ENCODE measurements at regions not wholly inside any gene's neighbourhood (a gene's known extent, or its start where the extent isn't known, plus 50 kb on each side); places are given as distances from the start of the nearest gene placed in this dataset.
"Not testable (repeated sequence)": the region's sequence is repeated elsewhere in the genome, so short reads cannot be mapped to it uniquely, and the experiment has no call there.

- not testable (repeated sequence) for DNase-seq (ENCODE audit: low read depth); H3K4me3 ChIP-seq (ENCODE audit: low read depth, low read length)
These were observed 217.0 kb downstream of the ATP6V0E2 start for GRCh38 chr7:150090776-150091175.

- not testable (repeated sequence) for H3K4me3 ChIP-seq (ENCODE audit: low read depth, low read length); DNase-seq (ENCODE audit: low read depth)
These were observed 220.1 kb downstream of the ATP6V0E2 start for GRCh38 chr7:150093897-150094296.

DNA sequence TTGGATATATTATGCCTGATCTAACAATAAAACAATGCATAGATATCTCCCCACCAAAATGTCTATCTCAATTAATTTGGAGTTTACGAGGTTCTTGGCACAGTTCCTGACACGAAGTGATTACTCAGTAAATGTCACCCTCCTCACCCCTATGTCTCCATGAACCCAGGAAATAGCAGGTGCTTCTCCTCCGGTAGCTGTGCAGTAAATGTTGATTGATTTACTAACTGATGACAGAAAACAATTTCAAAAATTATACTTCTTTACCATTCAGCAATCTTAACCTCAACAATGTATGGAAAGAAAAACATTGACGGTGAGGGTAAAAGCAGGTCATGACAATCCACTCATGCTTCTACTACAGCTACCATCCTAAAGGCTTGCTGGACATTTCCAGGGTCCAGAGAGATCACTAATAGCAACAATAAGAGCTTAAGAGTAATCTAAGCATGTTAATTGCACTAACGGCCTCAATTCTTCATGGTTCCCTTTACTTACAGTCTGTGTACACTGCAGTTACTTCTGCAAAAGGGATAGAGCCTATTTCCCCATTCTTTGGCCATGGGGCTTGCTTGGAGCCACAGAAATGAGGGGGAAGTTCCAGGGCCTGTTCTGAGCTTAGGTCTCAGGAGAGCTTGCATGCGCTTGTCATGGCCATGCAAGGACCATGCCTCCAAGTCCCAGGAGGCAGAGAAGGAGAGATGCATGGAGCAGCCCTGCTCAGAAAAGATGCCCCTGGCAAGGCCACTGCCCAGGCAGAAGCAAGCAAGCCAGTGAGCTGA, 222.6 kb downstream of the ATP6V0E2 start:
- not testable (repeated sequence) for H3K4me3 ChIP-seq (ENCODE audit: low read depth, low read length); DNase-seq (ENCODE audit: low read depth)

DNA sequence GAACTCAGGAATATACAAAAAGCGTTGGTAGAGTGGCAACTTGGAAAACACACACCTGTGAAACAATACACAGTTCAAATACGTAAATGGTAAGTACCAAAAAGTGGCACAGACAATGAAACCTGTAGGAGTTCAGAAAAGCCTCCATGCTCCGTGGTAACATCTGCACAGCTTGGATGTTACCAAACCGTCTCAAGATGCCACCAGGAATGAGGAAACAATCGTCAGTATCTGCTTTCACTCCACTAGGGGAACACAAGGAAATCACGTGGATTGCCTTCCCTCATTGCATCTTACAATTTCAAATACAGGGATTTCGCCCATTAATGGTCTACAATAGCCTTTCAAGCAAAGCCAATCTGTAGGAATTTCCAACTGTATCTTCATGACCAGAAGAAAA, 224.6 kb upstream of the LRRC61 start:
- DNase-seq (ENCODE audit: low read depth); H3K4me3 ChIP-seq (ENCODE audit: low read depth, low read length): not testable (repeated sequence)

- DNase-seq (ENCODE audit: low read depth); H3K4me3 ChIP-seq (ENCODE audit: low read depth, low read length): not testable (repeated sequence)
These were observed 221.9 kb upstream of the LRRC61 start for GRCh38 chr7:150101282-150101681.

GRCh38 chr7:150107283-150107682, 215.9 kb upstream of the LRRC61 start:
- DNase-seq (ENCODE audit: low read depth), result not testable (repeated sequence)

GRCh38 chr7:150110375-150110820, 212.8 kb upstream of the LRRC61 start:
- not testable (repeated sequence) for H3K4me3 ChIP-seq (ENCODE audit: low read depth, low read length); DNase-seq (ENCODE audit: low read depth)

More at GRCh38 chr7:150107283-150107682, 215.9 kb upstream of the LRRC61 start:
- H3K4me3 ChIP-seq (ENCODE audit: low read depth, low read length), result not testable (repeated sequence)

DNA sequence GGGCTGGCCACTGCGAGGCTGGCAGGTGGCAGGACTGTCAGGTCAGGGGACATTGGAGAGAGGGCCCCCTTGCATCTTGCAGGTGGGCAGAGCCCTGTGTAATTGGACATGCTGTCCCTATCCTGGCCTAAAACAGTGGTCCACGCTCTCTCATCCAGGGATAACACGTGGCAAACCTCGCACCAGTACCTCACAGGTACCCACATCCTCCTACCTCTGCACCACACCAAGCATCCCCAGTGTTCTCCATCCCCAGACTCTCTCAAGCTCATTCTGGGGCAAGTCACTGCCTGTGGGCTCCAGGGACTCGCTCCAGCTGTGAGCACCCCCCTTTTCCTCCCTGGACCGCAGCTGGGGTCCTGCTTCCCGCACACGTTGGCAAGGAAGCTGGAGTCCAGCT, 212.3 kb upstream of the LRRC61 start:
- DNase-seq (ENCODE audit: low read depth); H3K4me3 ChIP-seq (ENCODE audit: low read depth, low read length): not testable (repeated sequence)

- not testable (repeated sequence) for DNase-seq (ENCODE audit: low read depth); H3K4me3 ChIP-seq (ENCODE audit: low read depth, low read length)
These were observed 211.6 kb upstream of the LRRC61 start for GRCh38 chr7:150111373-150112139.

GRCh38 chr7:150113301-150113700, 209.9 kb upstream of the LRRC61 start:
- H3K4me3 ChIP-seq (ENCODE audit: low read depth, low read length); DNase-seq (ENCODE audit: low read depth): not testable (repeated sequence)

DNA sequence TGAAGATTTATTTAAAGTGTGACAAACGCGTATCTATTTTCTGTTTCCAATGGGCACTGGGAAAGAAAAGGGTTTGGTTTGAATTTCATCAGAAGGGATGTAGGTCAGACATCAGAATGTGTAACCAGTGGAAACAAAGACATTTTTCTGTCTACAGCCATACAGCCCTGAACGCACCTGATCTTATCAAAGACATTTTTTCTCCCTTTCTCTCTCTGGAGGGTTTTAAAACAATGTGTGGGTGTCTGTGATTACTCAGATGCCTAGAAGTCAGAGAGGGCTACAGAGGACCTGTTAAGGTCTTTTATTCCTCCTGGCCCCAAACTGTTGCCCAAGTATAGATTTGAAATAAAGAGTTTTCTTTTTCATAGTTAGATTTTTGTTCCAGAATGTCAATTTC, 208.6 kb upstream of the LRRC61 start:
- H3K4me3 ChIP-seq (ENCODE audit: low read depth, low read length); DNase-seq (ENCODE audit: low read depth): not testable (repeated sequence)

DNA sequence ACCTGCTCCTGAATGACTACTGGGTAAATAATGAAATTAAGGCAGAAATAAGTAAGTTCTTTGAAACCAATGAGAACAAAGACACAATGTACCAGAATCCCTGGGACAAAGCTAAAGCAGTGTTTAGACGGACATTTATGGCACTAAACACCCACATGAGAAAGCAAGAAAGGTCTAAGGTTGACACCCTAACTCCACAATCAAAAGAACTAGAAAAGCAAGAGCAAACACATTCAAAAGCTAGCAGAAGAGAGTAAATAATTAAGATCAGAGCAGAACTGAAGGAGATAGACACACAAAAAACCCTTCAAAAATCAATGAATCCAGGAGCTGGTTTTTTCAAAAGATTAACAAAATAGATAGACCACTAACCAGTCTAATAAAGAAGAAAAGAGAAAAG, 203.2 kb upstream of the LRRC61 start:
- DNase-seq (ENCODE audit: low read depth), result not testable (repeated sequence)

GRCh38 chr7:150125831-150126230, 197.3 kb upstream of the LRRC61 start:
- not testable (repeated sequence) for DNase-seq (ENCODE audit: low read depth); H3K4me3 ChIP-seq (ENCODE audit: low read depth, low read length)

More for the DNA sequence above, 203.2 kb upstream of the LRRC61 start:
- not testable (repeated sequence) for H3K4me3 ChIP-seq (ENCODE audit: low read depth, low read length)

DNA sequence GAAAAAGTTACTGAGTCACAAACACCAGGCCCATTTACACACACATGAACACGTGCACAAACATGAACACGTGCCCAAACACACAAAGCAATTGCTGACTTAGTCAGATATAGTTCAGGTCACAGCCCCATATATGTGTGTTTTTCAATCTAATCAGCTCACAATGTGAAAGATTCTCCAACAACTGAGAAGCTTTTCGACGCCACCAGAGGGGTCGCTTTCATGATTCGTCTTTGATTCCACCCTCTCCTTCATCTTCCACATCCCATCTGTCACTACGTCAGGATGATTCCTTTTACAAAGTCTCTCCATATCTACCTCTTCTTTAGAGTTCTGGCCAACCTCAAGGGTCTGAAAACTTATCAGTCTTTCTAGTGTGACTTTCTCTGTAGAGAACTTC, 188.7 kb upstream of the LRRC61 start:
- DNase-seq (ENCODE audit: low read depth); H3K4me3 ChIP-seq (ENCODE audit: low read depth, low read length): not testable (repeated sequence)

GRCh38 chr7:150135620-150136190, 187.4 kb upstream of the LRRC61 start:
- H3K4me3 ChIP-seq (ENCODE audit: low read depth, low read length); DNase-seq (ENCODE audit: low read depth): not testable (repeated sequence)

- not testable (repeated sequence) for H3K4me3 ChIP-seq (ENCODE audit: low read depth, low read length); DNase-seq (ENCODE audit: low read depth)
These were observed 183.3 kb upstream of the LRRC61 start for GRCh38 chr7:150139840-150140239.

GRCh38 chr7:150141525-150142345, 181.4 kb upstream of the LRRC61 start:
- not testable (repeated sequence) for H3K4me3 ChIP-seq (ENCODE audit: low read depth, low read length); DNase-seq (ENCODE audit: low read depth)

- not testable (repeated sequence) for H3K4me3 ChIP-seq (ENCODE audit: low read depth, low read length); DNase-seq (ENCODE audit: low read depth)
These were observed 177.0 kb upstream of the LRRC61 start for GRCh38 chr7:150146124-150146523.

- not testable (repeated sequence) for H3K4me3 ChIP-seq (ENCODE audit: low read depth, low read length); DNase-seq (ENCODE audit: low read depth)
These were observed 175.6 kb upstream of the LRRC61 start for GRCh38 chr7:150147524-150147923.
